Neural progenitor cell (in vitro differentiated cells): ENCODE measurements at regions not wholly inside any gene's neighbourhood (a gene's known extent, or its start where the extent isn't known, plus 50 kb on each side); places are given as distances from the start of the nearest gene placed in this dataset.

ENCODE experiments used
- DNase-seq: peaks from one replicate; pipeline ENCODE4 v3.0.0-alpha.2; 2016; ENCODE audit warnings: low spot score
- H2AFZ ChIP-seq: fragments of 200-600 bp; sonication (generic); replicated peaks from 2 replicates; pipeline ENCODE4 v1.6.1; 2016; ENCODE audit warnings: antibody characterized with exemption
- H3F3A ChIP-seq: fragments of 200-600 bp; sonication (generic); 2 replicates; pipeline ENCODE4 v1.6.1; 2016; ENCODE audit warnings: antibody characterized with exemption, low read depth
- H3K27ac ChIP-seq: fragments of 200-600 bp; sonication (generic); 2 replicates; pipeline ENCODE4 v1.5.1; 2016; ENCODE audit warnings: mild to moderate bottlenecking
- H3K27me3 ChIP-seq: fragments of 200-600 bp; sonication (generic); 2 replicates; pipeline ENCODE4 v1.6.1; 2016; ENCODE audit warnings: mild to moderate bottlenecking, moderate library complexity
- H3K36me3 ChIP-seq: fragments of 200-600 bp; sonication (generic); 2 replicates; pipeline ENCODE4 v1.5.1; 2016
- H3K4me1 ChIP-seq: fragments of 200-600 bp; sonication (generic); 2 replicates; pipeline ENCODE4 v1.6.1; 2016; ENCODE audit warnings: mixed run types
- H3K4me2 ChIP-seq: fragments of 200-600 bp; sonication (generic); 2 replicates; pipeline ENCODE4 v1.6.1; 2016
- H3K4me3 ChIP-seq: fragments of 200-600 bp; sonication (generic); 2 replicates; pipeline ENCODE4 v1.5.1; 2016
- H3K79me2 ChIP-seq: fragments of 200-600 bp; sonication (generic); 2 replicates; pipeline ENCODE4 v1.6.1; 2016; ENCODE audit warnings: low read depth
- H3K9ac ChIP-seq: fragments of 200-600 bp; sonication (generic); 2 replicates; pipeline ENCODE4 v1.6.1; 2016
- H3K9me3 ChIP-seq: fragments of 200-600 bp; sonication (generic); 2 replicates; pipeline ENCODE4 v1.5.1; 2016; ENCODE audit warnings: low read depth
- H4K20me1 ChIP-seq: fragments of 200-600 bp; sonication (generic); 2 replicates; pipeline ENCODE4 v1.6.1; 2016; ENCODE audit warnings: low read depth
- H3K27ac Mint-ChIP-seq: 3 replicates; pipeline ENCODE4 v1.8.0; 2021; ENCODE audit warnings: mixed read lengths
- H3K27me3 Mint-ChIP-seq: 2 replicates; pipeline ENCODE4 v1.8.0; 2022; ENCODE audit warnings: low read depth, mild to moderate bottlenecking, inconsistent platforms, moderate library complexity, mixed read lengths; ENCODE audit not compliant: insufficient read depth
- H3K36me3 Mint-ChIP-seq: 3 replicates; pipeline ENCODE4 v1.8.0; 2021; ENCODE audit warnings: mixed read lengths
- H3K4me1 Mint-ChIP-seq: 3 replicates; pipeline ENCODE4 v1.8.0; 2021; ENCODE audit warnings: mixed read lengths
- H3K4me3 Mint-ChIP-seq: 3 replicates; pipeline ENCODE4 v1.8.0; 2021; ENCODE audit warnings: mild to moderate bottlenecking, moderate library complexity, mixed read lengths
- H3K9me3 Mint-ChIP-seq: 3 replicates; pipeline ENCODE4 v1.8.0; 2020; ENCODE audit warnings: mixed read lengths
- CTCF ChIP-seq: fragments of 200-600 bp; sonication (generic); IDR thresholded peaks from 2 replicates; pipeline ENCODE4 v1.5.1; 2017; ENCODE audit warnings: antibody characterized with exemption, mild to moderate bottlenecking
- EZH2 ChIP-seq: fragments of 200-600 bp; sonication (generic); IDR thresholded peaks from 2 replicates; pipeline ENCODE4 v1.6.1; 2017; ENCODE audit warnings: antibody characterized with exemption, mild to moderate bottlenecking, moderate library complexity
- EZH2phosphoT487 ChIP-seq: fragments of 200-600 bp; sonication (generic); IDR thresholded peaks from 2 replicates; pipeline ENCODE4 v1.6.1; 2017; ENCODE audit warnings: antibody characterized with exemption

GRCh38 chr4:10977534-10977933 is 293.0 kb upstream of the CLNK start:
- TF ChIP-seq EZH2phosphoT487 (no peak), CTCF (no peak), EZH2 (no peak)
- no peak overlapping the region for H3K4me3 ChIP-seq

GRCh38 chr4:10974371-10974770 is 289.8 kb upstream of the CLNK start:
- no peaks in the 10 kb centered on the region for H3K79me2 ChIP-seq
- no peaks in the 10 kb centered on the region for H3F3A ChIP-seq
- no peaks in the 10 kb centered on the region for H3K4me1 ChIP-seq
- H3K27me3 ChIP-seq = no peaks in the 10 kb centered on the region
- no peak overlapping the region for H3K27ac Mint-ChIP-seq
- no peak for TF ChIP-seq EZH2phosphoT487
- no peak for TF ChIP-seq EZH2
- no peak for TF ChIP-seq CTCF
- no peak overlapping the region for H3K27ac ChIP-seq
- H3K36me3 ChIP-seq = no peaks in the 10 kb centered on the region
- no peaks in the 10 kb centered on the region for H3K9me3 ChIP-seq
- no peak overlapping the region for H3K4me2 ChIP-seq
- H3K27me3 Mint-ChIP-seq = peaks cover 3% of the 10 kb centered on the region
- no peaks in the 10 kb centered on the region for H3K36me3 Mint-ChIP-seq
- no peaks in the 10 kb centered on the region for H4K20me1 ChIP-seq
- no peak overlapping the region for H2AFZ ChIP-seq
- no peak for DNase-seq
- no peak overlapping the region for H3K4me3 ChIP-seq
- no peaks in the 10 kb centered on the region for H3K9me3 Mint-ChIP-seq
- no peak overlapping the region for H3K9ac ChIP-seq
- H3K4me3 Mint-ChIP-seq = no peak overlapping the region
- H3K4me1 Mint-ChIP-seq = peaks cover 10% of the 10 kb centered on the region

More at GRCh38 chr4:10977534-10977933, 293.0 kb upstream of the CLNK start:
- Histone ChIP-seq H3K9me3 (no peaks in the 10 kb centered on the region), H3K79me2 (no peaks in the 10 kb centered on the region), H4K20me1 (no peaks in the 10 kb centered on the region), H3F3A (no peaks in the 10 kb centered on the region), H3K36me3 (no peaks in the 10 kb centered on the region), H3K9ac (no peak overlapping the region), H3K4me2 (no peak overlapping the region), H3K27ac (no peak overlapping the region), H3K27me3 (no peaks in the 10 kb centered on the region), H2AFZ (no peak overlapping the region), H3K4me1 (peaks cover 7% of the 10 kb centered on the region)
- no peaks in the 10 kb centered on the region for H3K9me3 Mint-ChIP-seq
- peaks cover 6% of the 10 kb centered on the region for H3K4me1 Mint-ChIP-seq
- H3K27ac Mint-ChIP-seq = no peak overlapping the region
- no peak for DNase-seq
- no peak overlapping the region for H3K4me3 Mint-ChIP-seq
- no peaks in the 10 kb centered on the region for H3K36me3 Mint-ChIP-seq
- H3K27me3 Mint-ChIP-seq = peaks cover 3% of the 10 kb centered on the region

- H3F3A ChIP-seq = no peaks in the 10 kb centered on the region
- peaks cover 10% of the 10 kb centered on the region for H3K4me1 Mint-ChIP-seq
- no peaks in the 10 kb centered on the region for H3K27me3 ChIP-seq
- no peak for DNase-seq
- H3K9me3 Mint-ChIP-seq = no peaks in the 10 kb centered on the region
- no peak overlapping the region for H3K27ac ChIP-seq
- no peaks in the 10 kb centered on the region for H3K9me3 ChIP-seq
- no peak overlapping the region for H3K9ac ChIP-seq
- TF ChIP-seq EZH2phosphoT487 (no peak), CTCF (no peak), EZH2 (no peak)
- H4K20me1 ChIP-seq = no peaks in the 10 kb centered on the region
- H3K79me2 ChIP-seq = no peaks in the 10 kb centered on the region
- H3K4me2 ChIP-seq = no peak overlapping the region
- no peaks in the 10 kb centered on the region for H3K4me1 ChIP-seq
- peaks cover 3% of the 10 kb centered on the region for H3K27me3 Mint-ChIP-seq
- H3K4me3 Mint-ChIP-seq = no peak overlapping the region
- no peak overlapping the region for H2AFZ ChIP-seq
- no peaks in the 10 kb centered on the region for H3K36me3 Mint-ChIP-seq
- H3K4me3 ChIP-seq = no peak overlapping the region
- no peak overlapping the region for H3K27ac Mint-ChIP-seq
- no peaks in the 10 kb centered on the region for H3K36me3 ChIP-seq
Measured at GRCh38 chr4:10973686-10974085, 289.1 kb upstream of the CLNK start.
